ENCODE measurements at regions not wholly inside any gene's neighbourhood (a gene's known extent, or its start where the extent isn't known, plus 50 kb on each side); places are given as distances from the start of the nearest gene placed in this dataset.

GRCh38 chr2:193566276-193566675 is 1371.5 kb upstream of the TMEFF2 start:
- H3K4me3 ChIP-seq (ENCODE audit: low read depth, low read length) = no peak overlapping the region
- TF ChIP-seq CTCF (IDR thresholded peaks at IDR 0.05; ENCODE audit: borderline replicate concordance, insufficient read depth, low read depth, low read length) = no peak

- no peak overlapping the region for H3K4me3 ChIP-seq (ENCODE audit: low read depth, low read length)
- TF ChIP-seq CTCF (IDR thresholded peaks at IDR 0.05; ENCODE audit: borderline replicate concordance, insufficient read depth, low read depth, low read length) = no peak
Observed at GRCh38 chr2:193562031-193562430, 1367.3 kb upstream of the TMEFF2 start.

- no peak for TF ChIP-seq CTCF (IDR thresholded peaks at IDR 0.05; ENCODE audit: borderline replicate concordance, insufficient read depth, low read depth, low read length)
- H3K4me3 ChIP-seq (ENCODE audit: low read depth, low read length) = no peak overlapping the region
Observed at GRCh38 chr2:193561054-193561453, 1366.3 kb upstream of the TMEFF2 start.

GRCh38 chr2:193556766-193557470 is 1362.2 kb upstream of the TMEFF2 start:
- H3K4me3 ChIP-seq (ENCODE audit: low read depth, low read length) = no peak overlapping the region
- TF ChIP-seq CTCF (IDR thresholded peaks at IDR 0.05; ENCODE audit: borderline replicate concordance, insufficient read depth, low read depth, low read length) = no peak

GRCh38 chr2:193549661-193550060 is 1354.9 kb upstream of the TMEFF2 start:
- TF ChIP-seq CTCF (IDR thresholded peaks at IDR 0.05; ENCODE audit: borderline replicate concordance, insufficient read depth, low read depth, low read length) = no peak
- no peak overlapping the region for H3K4me3 ChIP-seq (ENCODE audit: low read depth, low read length)

GRCh38 chr2:193542762-193543161 is 1348.0 kb upstream of the TMEFF2 start:
- no peak for TF ChIP-seq CTCF (IDR thresholded peaks at IDR 0.05; ENCODE audit: borderline replicate concordance, insufficient read depth, low read depth, low read length)
- H3K4me3 ChIP-seq (ENCODE audit: low read depth, low read length) = no peak overlapping the region

GRCh38 chr2:193539188-193539587 is 1344.5 kb upstream of the TMEFF2 start:
- H3K4me3 ChIP-seq (ENCODE audit: low read depth, low read length) = no peak overlapping the region
- no peak for TF ChIP-seq CTCF (IDR thresholded peaks at IDR 0.05; ENCODE audit: borderline replicate concordance, insufficient read depth, low read depth, low read length)
